IPS DF 6.9 (cell line): ENCODE measurements at regions not wholly inside any gene's neighbourhood (a gene's known extent, or its start where the extent isn't known, plus 50 kb on each side); places are given as distances from the start of the nearest gene placed in this dataset.

ENCODE experiments used
- DNase-seq: peaks from one replicate; pipeline ENCODE4 v3.0.0-alpha.2; 2013; ENCODE audit warnings: low read depth, low spot score
- H3K27ac ChIP-seq: one replicate; pipeline ENCODE4 v1.5.1; 2013; ENCODE audit warnings: low read length, control low read depth
- H3K27me3 ChIP-seq: 2 replicates; pipeline ENCODE4 v1.6.1; 2013; ENCODE audit warnings: mild to moderate bottlenecking, low read length; ENCODE audit not compliant: control insufficient read depth, insufficient read depth
- H3K36me3 ChIP-seq: 2 replicates; pipeline ENCODE4 v1.6.1; 2013; ENCODE audit warnings: low read length; ENCODE audit not compliant: control insufficient read depth, insufficient read depth
- H3K4me1 ChIP-seq: 2 replicates; pipeline ENCODE4 v1.6.1; 2013; ENCODE audit warnings: low read length; ENCODE audit not compliant: control insufficient read depth, insufficient read depth
- H3K4me3 ChIP-seq: 2 replicates; pipeline ENCODE4 v1.5.1; 2013; ENCODE audit warnings: mild to moderate bottlenecking, low read length
- H3K9me3 ChIP-seq: 2 replicates; pipeline ENCODE4 v1.6.1; 2013; ENCODE audit warnings: low read length, inconsistent platforms; ENCODE audit not compliant: control insufficient read depth, insufficient read depth
- WGBS: extraction: QIAGEN DNeasy Blood & Tissue Kit; methylation state at CpG from one replicate; pipeline ENCODE4 v1.1.7; 2013; ENCODE audit warnings: mixed read lengths, missing lambda C conversion rate; ENCODE audit not compliant: insufficient read length, insufficient coverage; 5-methylcytosine and 5-hydroxymethylcytosine counted together

- WGBS = no CpG with 5 or more reads among the region's 2 CpGs
Measured at GRCh38 chr2:225793736-225794550, 394.4 kb downstream of the NYAP2 start.

DNA sequence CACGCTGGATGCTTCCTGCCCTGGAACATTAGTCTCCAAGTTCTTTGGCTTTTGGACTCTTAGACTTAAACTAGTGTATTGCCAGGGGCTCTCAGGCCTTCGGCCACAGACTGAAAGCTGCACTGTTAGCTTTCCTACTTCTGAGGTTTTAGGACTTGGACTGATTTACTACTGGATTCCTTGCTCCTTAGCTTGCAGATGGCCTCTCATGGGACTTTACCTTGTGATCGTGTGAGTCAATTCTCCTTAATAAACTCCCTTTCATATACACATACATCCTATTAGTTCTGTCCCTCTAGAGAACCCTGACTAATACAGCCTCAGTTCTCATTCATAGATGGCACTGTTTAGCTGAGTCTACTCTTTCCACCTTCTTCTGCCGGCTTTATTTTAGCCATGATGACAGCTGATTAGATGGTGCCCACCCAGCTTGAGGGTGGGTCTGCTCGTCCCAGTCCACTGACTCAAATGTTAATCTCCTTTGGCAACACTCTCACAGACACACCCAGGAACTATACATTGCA lies 389.1 kb downstream of the NYAP2 start:
- no peaks in the 10 kb centered on the region for H3K4me1 ChIP-seq
- no peaks in the 10 kb centered on the region for H3K36me3 ChIP-seq
- no CpG with 5 or more reads among the region's 5 CpGs for WGBS
- H3K27ac ChIP-seq = no peak overlapping the region
- no peaks in the 10 kb centered on the region for H3K9me3 ChIP-seq
- H3K4me3 ChIP-seq = no peak overlapping the region
- H3K27me3 ChIP-seq = no peaks in the 10 kb centered on the region
- no peak for DNase-seq

More at GRCh38 chr2:225793736-225794550, 394.4 kb downstream of the NYAP2 start:
- H3K9me3 ChIP-seq = no peaks in the 10 kb centered on the region
- H3K27ac ChIP-seq = no peak overlapping the region
- DNase-seq = no peak
- H3K4me1 ChIP-seq = no peaks in the 10 kb centered on the region
- H3K27me3 ChIP-seq = no peaks in the 10 kb centered on the region
- no peak overlapping the region for H3K4me3 ChIP-seq
- H3K36me3 ChIP-seq = no peaks in the 10 kb centered on the region

- Histone ChIP-seq H3K9me3 (no peaks in the 10 kb centered on the region), H3K4me3 (no peak overlapping the region), H3K27me3 (no peaks in the 10 kb centered on the region), H3K27ac (no peak overlapping the region), H3K36me3 (no peaks in the 10 kb centered on the region), H3K4me1 (no peaks in the 10 kb centered on the region)
- no peak for DNase-seq
- no CpG with 5 or more reads among the region's 2 CpGs for WGBS
Measured at GRCh38 chr2:225787497-225787896, 388.0 kb downstream of the NYAP2 start.

DNA sequence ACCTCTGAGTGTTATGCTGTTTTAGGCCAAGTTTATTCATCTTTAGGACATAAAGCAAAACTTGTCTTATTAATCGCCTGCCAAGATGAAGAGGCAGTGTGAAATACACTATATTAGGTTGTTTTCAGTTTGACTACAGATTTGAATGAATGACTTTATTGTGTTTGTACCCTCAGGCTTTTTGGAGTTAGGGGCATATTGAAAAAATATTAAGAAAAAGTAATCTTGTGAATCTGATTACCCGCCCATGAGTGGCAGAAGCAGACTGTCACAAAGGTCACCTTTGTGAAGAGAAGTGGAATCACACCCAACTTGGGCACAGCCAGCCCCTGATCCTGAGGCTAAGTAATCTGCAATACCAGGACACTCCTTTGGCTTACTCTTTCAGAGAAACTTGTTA lies 382.5 kb downstream of the NYAP2 start:
- H3K9me3 ChIP-seq = no peaks in the 10 kb centered on the region
- no peaks in the 10 kb centered on the region for H3K27me3 ChIP-seq
- DNase-seq = no peak
- no peak overlapping the region for H3K27ac ChIP-seq
- no peaks in the 10 kb centered on the region for H3K4me1 ChIP-seq
- no peaks in the 10 kb centered on the region for H3K36me3 ChIP-seq
- WGBS = no CpG with 5 or more reads among the region's 2 CpGs
- no peak overlapping the region for H3K4me3 ChIP-seq

- Histone ChIP-seq H3K27ac (no peak overlapping the region), H3K36me3 (no peaks in the 10 kb centered on the region), H3K9me3 (no peaks in the 10 kb centered on the region), H3K4me3 (no peak overlapping the region), H3K4me1 (no peaks in the 10 kb centered on the region), H3K27me3 (no peaks in the 10 kb centered on the region)
- no peak for DNase-seq
- no CpG with 5 or more reads among the region's 2 CpGs for WGBS
Measured at GRCh38 chr2:225781145-225781544, 381.6 kb downstream of the NYAP2 start.

DNA sequence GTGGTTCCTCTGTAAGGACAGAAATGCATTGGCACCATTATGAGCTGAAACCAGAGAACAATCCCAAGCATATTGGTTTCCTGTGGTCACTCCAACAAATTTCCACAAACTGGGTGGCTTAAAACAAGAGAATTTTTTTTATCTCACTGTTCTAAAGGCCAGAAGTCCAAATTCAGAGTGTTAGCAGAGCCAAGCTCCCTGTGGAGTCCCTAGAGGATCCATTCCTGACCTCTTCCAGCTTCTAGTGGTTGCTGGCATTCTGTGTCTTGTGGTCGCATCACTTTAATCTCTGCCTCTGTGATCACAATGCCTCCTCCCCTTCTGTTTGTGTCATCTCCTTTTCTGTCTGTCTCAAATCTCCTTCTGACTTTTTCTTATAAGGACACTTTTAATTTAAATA lies 380.3 kb downstream of the NYAP2 start:
- WGBS = no CpG with 5 or more reads among the region's 1 CpG

DNA sequence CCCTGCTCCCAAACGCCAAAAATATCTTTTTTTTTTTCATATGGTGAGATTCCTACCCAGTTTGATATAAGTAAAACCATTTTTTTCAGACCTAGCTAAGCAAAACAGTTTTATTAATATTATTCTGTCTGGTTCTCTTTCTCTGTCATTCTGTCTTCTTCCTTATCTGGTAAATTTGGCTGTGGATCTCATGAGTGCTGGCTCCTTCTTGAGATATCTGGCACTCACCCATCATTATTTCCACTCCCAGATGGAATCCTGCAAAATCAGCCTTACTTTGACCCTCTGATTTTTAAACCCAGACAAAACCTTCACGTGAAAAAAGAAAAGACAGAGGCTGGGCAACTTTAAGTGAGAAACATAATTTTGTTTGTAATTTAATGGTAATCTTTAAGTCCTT lies 373.6 kb downstream of the NYAP2 start:
- no peak overlapping the region for H3K4me3 ChIP-seq
- no peak for DNase-seq
- no peaks in the 10 kb centered on the region for H3K9me3 ChIP-seq
- no peak overlapping the region for H3K27ac ChIP-seq
- no peaks in the 10 kb centered on the region for H3K4me1 ChIP-seq
- no peaks in the 10 kb centered on the region for H3K36me3 ChIP-seq
- no CpG with 5 or more reads among the region's 2 CpGs for WGBS
- H3K27me3 ChIP-seq = no peaks in the 10 kb centered on the region

More for the DNA sequence above, 380.3 kb downstream of the NYAP2 start:
- Histone ChIP-seq H3K36me3 (no peaks in the 10 kb centered on the region), H3K9me3 (no peaks in the 10 kb centered on the region), H3K27me3 (no peaks in the 10 kb centered on the region), H3K27ac (no peak overlapping the region), H3K4me3 (no peak overlapping the region), H3K4me1 (no peaks in the 10 kb centered on the region)
- DNase-seq = no peak

DNA sequence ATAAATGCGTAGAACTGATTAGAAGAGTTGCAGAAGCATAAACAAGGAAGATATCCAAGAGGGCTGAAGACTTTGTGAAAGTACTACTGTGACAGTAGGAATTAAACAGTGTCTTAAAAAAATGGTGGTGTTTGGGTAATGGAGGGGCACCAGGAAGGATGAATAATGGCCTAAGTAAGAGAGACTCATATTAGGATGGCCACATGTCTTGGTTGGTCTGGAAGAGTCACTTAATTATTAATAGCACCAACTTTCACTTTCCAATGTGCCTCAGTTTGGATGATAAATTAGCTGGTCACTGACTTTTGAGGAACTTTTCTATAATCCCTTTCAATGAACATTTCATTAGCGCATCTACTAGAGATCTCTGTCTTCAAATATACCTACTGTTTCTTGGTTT lies 372.2 kb downstream of the NYAP2 start:
- Histone ChIP-seq H3K27ac (no peak overlapping the region), H3K27me3 (no peaks in the 10 kb centered on the region), H3K4me1 (no peaks in the 10 kb centered on the region), H3K9me3 (no peaks in the 10 kb centered on the region), H3K4me3 (no peak overlapping the region), H3K36me3 (no peaks in the 10 kb centered on the region)
- DNase-seq = no peak
- no CpG with 5 or more reads among the region's 2 CpGs for WGBS

- H3K27ac ChIP-seq = no peak overlapping the region
- no peaks in the 10 kb centered on the region for H3K9me3 ChIP-seq
- WGBS = no CpG with 5 or more reads among the region's 3 CpGs
- H3K4me3 ChIP-seq = no peak overlapping the region
- no peak for DNase-seq
- H3K36me3 ChIP-seq = no peaks in the 10 kb centered on the region
- H3K4me1 ChIP-seq = no peaks in the 10 kb centered on the region
- H3K27me3 ChIP-seq = no peaks in the 10 kb centered on the region
Measured at GRCh38 chr2:225768741-225769140, 369.2 kb downstream of the NYAP2 start.

DNA sequence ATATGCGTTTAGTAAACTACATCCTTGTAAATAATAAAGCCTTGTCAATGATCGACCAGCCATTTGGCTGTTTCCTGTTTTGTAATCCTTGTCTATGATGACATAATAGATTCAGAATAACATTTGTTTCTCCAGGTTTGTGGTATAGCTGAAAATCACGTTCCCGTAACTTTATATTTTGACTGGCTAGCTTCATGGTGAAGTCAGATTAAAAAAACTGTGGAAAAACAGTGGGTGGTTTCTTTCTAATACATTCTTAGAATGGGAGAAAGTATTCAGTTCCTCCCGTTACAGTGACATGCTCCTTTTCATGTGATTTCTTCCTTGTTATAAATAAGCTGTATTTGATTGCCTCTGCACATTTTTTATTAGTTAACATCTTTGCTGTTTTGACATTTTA lies 366.9 kb downstream of the NYAP2 start:
- Histone ChIP-seq H3K36me3 (no peaks in the 10 kb centered on the region), H3K27ac (no peak overlapping the region), H3K9me3 (no peaks in the 10 kb centered on the region), H3K27me3 (no peaks in the 10 kb centered on the region), H3K4me1 (no peaks in the 10 kb centered on the region), H3K4me3 (no peak overlapping the region)
- WGBS = no CpG with 5 or more reads among the region's 5 CpGs
- DNase-seq = no peak

- Histone ChIP-seq H3K4me1 (no peaks in the 10 kb centered on the region), H3K27me3 (no peaks in the 10 kb centered on the region), H3K27ac (no peak overlapping the region), H3K4me3 (no peak overlapping the region), H3K36me3 (no peaks in the 10 kb centered on the region), H3K9me3 (no peaks in the 10 kb centered on the region)
- no CpG with 5 or more reads among the region's 1 CpG for WGBS
- no peak for DNase-seq
Measured at GRCh38 chr2:225765820-225766219, 366.3 kb downstream of the NYAP2 start.
